ENCODE measurements at regions not wholly inside any gene's neighbourhood (a gene's known extent, or its start where the extent isn't known, plus 50 kb on each side); places are given as distances from the start of the nearest gene placed in this dataset.

DNA sequence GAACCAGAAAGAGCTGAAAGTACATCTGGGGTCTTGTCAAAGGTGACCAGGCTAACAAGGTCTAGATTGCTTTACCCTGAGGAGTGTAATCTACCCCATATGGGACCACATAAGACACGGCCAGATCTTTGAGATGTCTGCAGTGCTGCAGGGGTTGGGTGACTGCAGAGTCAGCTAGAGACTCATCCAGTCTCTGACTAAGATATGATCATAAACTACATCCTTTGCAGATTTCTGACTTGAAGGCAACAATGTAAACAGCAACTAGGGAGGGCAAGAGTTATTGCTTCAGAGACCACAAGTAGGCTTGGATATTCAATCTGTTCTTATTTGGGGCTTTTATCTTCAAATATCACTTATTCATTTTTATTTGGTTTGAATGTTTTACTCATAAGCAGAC lies 1080.5 kb upstream of the FOXG1 start:
- Mint-ChIP-seq H3K9me3 (ENCODE audit: insufficient read depth) (no peaks in the 10 kb centered on the region), H3K4me1 (no peaks in the 10 kb centered on the region), H3K27ac (no peak overlapping the region), H3K4me3 (no peak overlapping the region), H3K27me3 (no peaks in the 10 kb centered on the region)
- no peak overlapping the region for H3K4me3 ChIP-seq (ENCODE audit: control extremely low read depth in 1 of 5, extremely low read depth in 1 of 5, insufficient read depth in 1 of 5, low read depth in 2 of 5, low read length in 4 of 5)
- no peak overlapping the region for H2AFZ ChIP-seq (ENCODE audit: insufficient read depth, low read depth, low read length, poor library complexity, severe bottlenecking)
- H3K36me3 ChIP-seq (replicated peaks in 1 of 2; ENCODE audit: control extremely low read depth in 1 of 2, control insufficient read depth in 1 of 2, extremely low read depth in 1 of 2, insufficient read depth in 2 of 2, low read length in 1 of 2), result no peaks in the 10 kb centered on the region
- no peak overlapping the region for H3K9ac ChIP-seq (ENCODE audit: low read length)
- no peaks in the 10 kb centered on the region for H4K20me1 ChIP-seq (ENCODE audit: control insufficient read depth, insufficient read depth, low read length, poor library complexity, severe bottlenecking)
- no peak for TF ChIP-seq EZH2 (IDR thresholded peaks at IDR 0.05; ENCODE audit: borderline replicate concordance, insufficient read depth, low read depth, low read length, poor library complexity, severe bottlenecking)
- TF ChIP-seq, protein P1, sequence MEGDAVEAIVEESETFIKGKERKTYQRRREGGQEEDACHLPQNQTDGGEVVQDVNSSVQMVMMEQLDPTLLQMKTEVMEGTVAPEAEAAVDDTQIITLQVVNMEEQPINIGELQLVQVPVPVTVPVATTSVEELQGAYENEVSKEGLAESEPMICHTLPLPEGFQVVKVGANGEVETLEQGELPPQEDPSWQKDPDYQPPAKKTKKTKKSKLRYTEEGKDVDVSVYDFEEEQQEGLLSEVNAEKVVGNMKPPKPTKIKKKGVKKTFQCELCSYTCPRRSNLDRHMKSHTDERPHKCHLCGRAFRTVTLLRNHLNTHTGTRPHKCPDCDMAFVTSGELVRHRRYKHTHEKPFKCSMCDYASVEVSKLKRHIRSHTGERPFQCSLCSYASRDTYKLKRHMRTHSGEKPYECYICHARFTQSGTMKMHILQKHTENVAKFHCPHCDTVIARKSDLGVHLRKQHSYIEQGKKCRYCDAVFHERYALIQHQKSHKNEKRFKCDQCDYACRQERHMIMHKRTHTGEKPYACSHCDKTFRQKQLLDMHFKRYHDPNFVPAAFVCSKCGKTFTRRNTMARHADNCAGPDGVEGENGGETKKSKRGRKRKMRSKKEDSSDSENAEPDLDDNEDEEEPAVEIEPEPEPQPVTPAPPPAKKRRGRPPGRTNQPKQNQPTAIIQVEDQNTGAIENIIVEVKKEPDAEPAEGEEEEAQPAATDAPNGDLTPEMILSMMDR (IDR thresholded peaks at IDR 0.05), result no peak
- no CpG with 5 or more reads among the region's 1 CpG for WGBS (ENCODE audit: insufficient coverage)
- no peaks in the 10 kb centered on the region for H3K27me3 ChIP-seq (replicated peaks in 1 of 4; ENCODE audit: control extremely low read depth in 1 of 4, control insufficient read depth in 3 of 4, insufficient read depth in 4 of 4, low read length in 3 of 4)
- ChIA-PET POLR2A (no interaction called here), CTCF (no interaction called here)
- H3K9me3 ChIP-seq (ENCODE audit: control extremely low read depth in 1 of 3, control insufficient read depth in 2 of 3, insufficient read depth in 1 of 3, low read length in 2 of 3), result no peaks in the 10 kb centered on the region
- no peak overlapping the region for H3K4me2 ChIP-seq (replicated peaks; ENCODE audit: low read depth, low read length, poor library complexity, severe bottlenecking)
- no peaks in the 10 kb centered on the region for H3K79me2 ChIP-seq (ENCODE audit: control insufficient read depth, insufficient read depth, low read length)
- no peak overlapping the region for H3K27ac ChIP-seq (ENCODE audit: low read length in 2 of 2)
- intact Hi-C loops (cut with micrococcal nuclease), result no loop called here
- ATAC-seq (ENCODE audit: low read depth) (no peak), DNase-seq (no peak)
- H3K4me1 ChIP-seq (ENCODE audit: control insufficient read depth in 2 of 2, insufficient read depth in 2 of 2, low read length in 2 of 2), result no peaks in the 10 kb centered on the region

DNA sequence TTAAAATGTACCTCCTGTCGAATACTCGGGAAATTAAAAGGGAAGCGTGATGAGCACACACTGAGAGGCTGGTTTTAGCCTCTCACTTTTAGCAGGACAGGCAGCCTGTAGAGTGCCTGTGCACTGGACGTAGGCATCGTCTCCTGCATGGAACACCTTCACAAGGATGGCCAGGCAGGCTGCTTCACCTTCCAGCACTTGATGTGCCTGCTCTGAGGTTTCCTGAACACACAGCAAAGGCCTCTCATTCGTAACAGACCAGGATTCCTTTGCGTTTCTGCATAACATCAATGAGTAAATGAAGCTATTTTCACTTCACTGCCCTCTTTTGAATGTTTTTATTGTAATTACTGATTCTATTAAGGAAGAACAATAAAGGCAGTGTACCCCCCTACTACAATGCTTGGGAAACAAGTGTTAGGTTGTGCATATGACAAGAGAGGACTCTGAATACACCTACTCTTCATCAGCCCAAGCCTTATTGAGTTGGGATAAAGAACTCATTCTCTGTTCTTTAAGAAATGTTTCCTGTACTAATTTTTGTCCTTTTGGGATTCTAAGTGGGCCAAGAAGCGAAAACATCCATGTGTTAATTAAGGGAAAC lies 1077.6 kb upstream of the FOXG1 start:
- Histone ChIP-seq H2AFZ (ENCODE audit: insufficient read depth, low read depth, low read length, poor library complexity, severe bottlenecking) (no peak overlapping the region), H4K20me1 (ENCODE audit: control insufficient read depth, insufficient read depth, low read length, poor library complexity, severe bottlenecking) (no peaks in the 10 kb centered on the region), H3K9me3 (ENCODE audit: control extremely low read depth in 1 of 3, control insufficient read depth in 2 of 3, insufficient read depth in 1 of 3, low read length in 2 of 3) (no peaks in the 10 kb centered on the region), H3K4me3 (ENCODE audit: control extremely low read depth in 1 of 5, extremely low read depth in 1 of 5, insufficient read depth in 1 of 5, low read depth in 2 of 5, low read length in 4 of 5) (no peak overlapping the region), H3K79me2 (ENCODE audit: control insufficient read depth, insufficient read depth, low read length) (no peaks in the 10 kb centered on the region), H3K36me3 (replicated peaks in 1 of 2; ENCODE audit: control extremely low read depth in 1 of 2, control insufficient read depth in 1 of 2, extremely low read depth in 1 of 2, insufficient read depth in 2 of 2, low read length in 1 of 2) (no peaks in the 10 kb centered on the region), H3K27me3 (replicated peaks in 1 of 4; ENCODE audit: control extremely low read depth in 1 of 4, control insufficient read depth in 3 of 4, insufficient read depth in 4 of 4, low read length in 3 of 4) (no peaks in the 10 kb centered on the region), H3K9ac (ENCODE audit: low read length) (no peak overlapping the region), H3K27ac (ENCODE audit: low read length in 2 of 2) (no peak overlapping the region), H3K4me2 (replicated peaks; ENCODE audit: low read depth, low read length, poor library complexity, severe bottlenecking) (no peak overlapping the region), H3K4me1 (ENCODE audit: control insufficient read depth in 2 of 2, insufficient read depth in 2 of 2, low read length in 2 of 2) (no peaks in the 10 kb centered on the region)
- DNase-seq, result no peak
- Mint-ChIP-seq H3K9me3 (ENCODE audit: insufficient read depth) (no peaks in the 10 kb centered on the region), H3K4me3 (no peak overlapping the region), H3K4me1 (no peaks in the 10 kb centered on the region), H3K27me3 (no peaks in the 10 kb centered on the region), H3K27ac (no peak overlapping the region)
- ChIA-PET POLR2A (no interaction called here), CTCF (no interaction called here)
- ATAC-seq (ENCODE audit: low read depth), result no peak
- TF ChIP-seq, protein P1 (IDR thresholded peaks at IDR 0.05), result no peak
- TF ChIP-seq EZH2 (IDR thresholded peaks at IDR 0.05; ENCODE audit: borderline replicate concordance, insufficient read depth, low read depth, low read length, poor library complexity, severe bottlenecking), result no peak
- 94% methylated on average over 5 of the region's 8 CpGs for WGBS (ENCODE audit: insufficient coverage)
- intact Hi-C loops (cut with micrococcal nuclease), result no loop called here
